Smooth muscle cell (in vitro differentiated cells): ENCODE measurements at regions not wholly inside any gene's neighbourhood (a gene's known extent, or its start where the extent isn't known, plus 50 kb on each side); places are given as distances from the start of the nearest gene placed in this dataset.

ENCODE experiments used
- DNase-seq: peaks from one replicate; lab custom pipeline; 2025; ENCODE audit not compliant: unreplicated experiment; lab: John Stamatoyannopoulos, UW
- H2AFZ ChIP-seq: fragments of 200-600 bp; sonication (generic); 2 replicates; pipeline ENCODE4 v1.6.0; 2016; ENCODE audit warnings: antibody characterized with exemption, low read depth, mild to moderate bottlenecking
- H3F3A ChIP-seq: fragments of 200-600 bp; sonication (generic); 2 replicates; pipeline ENCODE4 v1.6.0; 2017; ENCODE audit warnings: antibody characterized with exemption, low read depth
- H3K27ac ChIP-seq: fragments of 200-600 bp; sonication (generic); 2 replicates; pipeline ENCODE4 v1.5.1; 2016; ENCODE audit warnings: low read depth, mild to moderate bottlenecking
- H3K27me3 ChIP-seq: fragments of 200-600 bp; sonication (generic); 2 replicates; pipeline ENCODE4 v1.6.1; 2016; ENCODE audit warnings: low read depth, mild to moderate bottlenecking
- H3K36me3 ChIP-seq: fragments of 200-600 bp; sonication (generic); 2 replicates; pipeline ENCODE4 v1.5.1; 2016; ENCODE audit warnings: low read depth
- H3K4me1 ChIP-seq: fragments of 200-600 bp; sonication (generic); 2 replicates; pipeline ENCODE4 v1.5.1; 2016; ENCODE audit warnings: low read depth
- H3K4me2 ChIP-seq: fragments of 200-600 bp; sonication (generic); 2 replicates; pipeline ENCODE4 v1.6.0; 2016; ENCODE audit warnings: mild to moderate bottlenecking
- H3K4me3 ChIP-seq: fragments of 200-600 bp; sonication (generic); 2 replicates; pipeline ENCODE4 v1.5.1; 2016; ENCODE audit warnings: mild to moderate bottlenecking
- H3K79me2 ChIP-seq: fragments of 200-600 bp; sonication (generic); 2 replicates; pipeline ENCODE4 v1.6.0; 2016; ENCODE audit warnings: low read depth, mild to moderate bottlenecking
- H3K9ac ChIP-seq: fragments of 200-600 bp; sonication (generic); 2 replicates; pipeline ENCODE4 v1.6.0; 2016; ENCODE audit warnings: low read depth
- H3K9me3 ChIP-seq: fragments of 200-600 bp; sonication (generic); replicated peaks from 2 replicates; pipeline ENCODE4 v1.5.1; 2016; ENCODE audit warnings: low read depth
- H4K20me1 ChIP-seq: fragments of 200-600 bp; sonication (generic); 2 replicates; pipeline ENCODE4 v1.6.0; 2016; ENCODE audit warnings: low read depth
- WGBS: methylation state at CpG from one replicate; pipeline ENCODE4 v1.1.7; 2016; ENCODE audit warnings: low lambda C conversion rate; 5-methylcytosine and 5-hydroxymethylcytosine counted together
- TF ChIP-seq, protein P1 (sequence below): fragments of 200-600 bp; sonication (generic); IDR thresholded peaks from 2 replicates; pipeline ENCODE4 v1.5.1; 2017; ENCODE audit warnings: borderline replicate concordance, mild to moderate bottlenecking, antibody characterized with exemption; ENCODE audit not compliant: insufficient read depth, poor library complexity, severe bottlenecking

DNA sequence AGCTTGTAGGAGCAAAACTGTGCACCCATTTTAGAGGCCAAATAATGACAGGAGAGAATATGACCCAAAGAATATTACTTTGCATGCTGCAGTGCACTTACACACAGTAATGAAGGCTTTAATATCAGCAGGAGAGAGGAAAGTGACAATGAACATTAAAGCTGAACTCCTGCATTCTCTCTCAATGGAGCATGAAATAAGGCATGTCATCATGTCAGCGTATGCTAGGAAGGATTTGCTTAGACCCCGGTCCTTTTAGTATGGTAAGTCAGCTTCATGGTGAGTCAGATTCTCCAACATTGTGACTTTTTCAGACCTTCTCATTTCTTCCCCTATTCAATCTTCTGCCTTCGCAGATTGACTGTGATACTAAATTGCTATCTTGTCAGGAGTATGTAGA lies 210.7 kb upstream of the TMPRSS15 start:
- Histone ChIP-seq H3K36me3 (no peaks in the 10 kb centered on the region), H3K4me2 (no peak overlapping the region), H3K9me3 (no peaks in the 10 kb centered on the region), H2AFZ (no peak overlapping the region), H3F3A (no peaks in the 10 kb centered on the region), H3K27ac (no peak overlapping the region), H3K9ac (no peak overlapping the region), H3K4me3 (no peak overlapping the region), H4K20me1 (no peaks in the 10 kb centered on the region), H3K79me2 (no peaks in the 10 kb centered on the region), H3K27me3 (no peaks in the 10 kb centered on the region), H3K4me1 (no peaks in the 10 kb centered on the region)
- TF ChIP-seq, protein P1, sequence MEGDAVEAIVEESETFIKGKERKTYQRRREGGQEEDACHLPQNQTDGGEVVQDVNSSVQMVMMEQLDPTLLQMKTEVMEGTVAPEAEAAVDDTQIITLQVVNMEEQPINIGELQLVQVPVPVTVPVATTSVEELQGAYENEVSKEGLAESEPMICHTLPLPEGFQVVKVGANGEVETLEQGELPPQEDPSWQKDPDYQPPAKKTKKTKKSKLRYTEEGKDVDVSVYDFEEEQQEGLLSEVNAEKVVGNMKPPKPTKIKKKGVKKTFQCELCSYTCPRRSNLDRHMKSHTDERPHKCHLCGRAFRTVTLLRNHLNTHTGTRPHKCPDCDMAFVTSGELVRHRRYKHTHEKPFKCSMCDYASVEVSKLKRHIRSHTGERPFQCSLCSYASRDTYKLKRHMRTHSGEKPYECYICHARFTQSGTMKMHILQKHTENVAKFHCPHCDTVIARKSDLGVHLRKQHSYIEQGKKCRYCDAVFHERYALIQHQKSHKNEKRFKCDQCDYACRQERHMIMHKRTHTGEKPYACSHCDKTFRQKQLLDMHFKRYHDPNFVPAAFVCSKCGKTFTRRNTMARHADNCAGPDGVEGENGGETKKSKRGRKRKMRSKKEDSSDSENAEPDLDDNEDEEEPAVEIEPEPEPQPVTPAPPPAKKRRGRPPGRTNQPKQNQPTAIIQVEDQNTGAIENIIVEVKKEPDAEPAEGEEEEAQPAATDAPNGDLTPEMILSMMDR, result no peak
- WGBS, result 82% methylated on average over 3 of the region's 3 CpGs
- no peak for DNase-seq

DNA sequence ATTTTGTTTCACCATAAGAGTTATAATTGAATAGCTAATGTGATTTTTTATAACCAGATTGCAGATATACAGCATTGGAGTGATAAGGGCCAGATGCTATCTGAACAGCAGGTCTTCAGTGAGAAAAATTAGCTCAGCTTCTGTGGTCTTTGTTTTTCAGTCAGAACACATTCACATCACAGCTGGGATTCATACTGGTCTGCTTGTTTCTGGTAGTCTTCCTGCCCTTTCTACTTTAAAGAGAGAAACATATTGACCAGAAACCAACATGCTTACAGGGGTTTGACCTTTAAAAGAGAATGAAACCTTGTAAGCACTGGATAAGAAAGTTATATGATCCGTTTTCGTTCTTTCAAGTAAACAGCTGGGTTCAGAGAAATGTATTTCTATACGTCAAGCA lies 213.7 kb upstream of the TMPRSS15 start:
- 86% methylated on average over 3 of the region's 3 CpGs for WGBS
- no peak overlapping the region for H3K4me3 ChIP-seq
- H3K36me3 ChIP-seq, result no peaks in the 10 kb centered on the region
- H3K9me3 ChIP-seq, result no peaks in the 10 kb centered on the region
- no peaks in the 10 kb centered on the region for H4K20me1 ChIP-seq
- TF ChIP-seq, protein P1, result no peak
- no peak overlapping the region for H3K27ac ChIP-seq
- H3K9ac ChIP-seq, result no peak overlapping the region
- no peaks in the 10 kb centered on the region for H3F3A ChIP-seq
- H3K79me2 ChIP-seq, result no peaks in the 10 kb centered on the region
- H3K27me3 ChIP-seq, result no peaks in the 10 kb centered on the region
- H3K4me1 ChIP-seq, result no peaks in the 10 kb centered on the region
- no peak for DNase-seq
- H2AFZ ChIP-seq, result no peak overlapping the region
- H3K4me2 ChIP-seq, result no peak overlapping the region

DNA sequence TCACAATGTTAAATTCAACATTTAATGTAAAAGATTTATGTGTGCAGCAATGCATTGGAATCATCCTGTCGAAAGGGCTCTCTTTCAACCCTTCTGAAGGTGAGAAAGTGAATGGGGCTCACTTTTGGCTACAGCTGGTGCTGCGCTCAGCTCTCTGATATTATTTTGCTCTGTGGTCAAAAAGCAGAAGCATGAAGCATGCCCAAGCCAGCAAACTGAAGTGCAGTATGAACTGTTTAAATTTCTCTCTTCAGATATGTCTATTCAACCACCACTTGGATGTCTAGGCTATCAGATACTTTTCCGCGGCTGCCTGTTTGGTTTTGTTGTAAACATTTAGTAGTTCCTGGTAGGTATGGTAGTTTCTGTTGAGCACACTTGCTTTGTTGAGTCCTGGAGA lies 216.9 kb upstream of the TMPRSS15 start:
- no peak overlapping the region for H3K4me2 ChIP-seq
- WGBS, result 70% methylated on average over 4 of the region's 4 CpGs

DNA sequence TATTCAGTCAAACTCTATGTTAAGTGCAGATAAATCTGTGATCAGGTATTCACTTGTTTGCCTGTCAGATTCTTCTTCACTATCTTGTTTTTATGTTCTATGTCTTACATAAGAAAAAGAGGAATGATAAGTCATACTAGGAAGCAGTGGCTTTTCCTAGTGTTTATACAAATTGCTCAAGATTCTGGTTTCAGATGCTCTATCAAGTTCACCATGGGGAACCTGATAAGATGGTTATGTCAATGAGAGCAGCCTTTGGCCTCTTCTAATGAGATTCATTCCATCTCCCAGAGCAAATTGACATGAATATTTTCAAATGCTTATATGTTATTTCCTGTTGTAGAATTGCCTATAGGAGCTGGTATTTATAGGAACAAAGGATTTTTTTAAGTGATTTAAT lies 218.8 kb upstream of the TMPRSS15 start:
- Histone ChIP-seq H2AFZ (no peak overlapping the region), H3K4me3 (no peak overlapping the region), H4K20me1 (no peaks in the 10 kb centered on the region), H3K4me1 (no peaks in the 10 kb centered on the region), H3K9ac (no peak overlapping the region), H3K27me3 (no peaks in the 10 kb centered on the region), H3K27ac (no peak overlapping the region), H3K79me2 (no peaks in the 10 kb centered on the region), H3K4me2 (no peak overlapping the region), H3K9me3 (no peaks in the 10 kb centered on the region), H3F3A (no peaks in the 10 kb centered on the region), H3K36me3 (no peaks in the 10 kb centered on the region)
- TF ChIP-seq, protein P1, result no peak
- DNase-seq, result no peak

More for the DNA sequence above, 216.9 kb upstream of the TMPRSS15 start:
- no peak for DNase-seq
- Histone ChIP-seq H3K9ac (no peak overlapping the region), H3K27ac (no peak overlapping the region), H3K27me3 (no peaks in the 10 kb centered on the region), H2AFZ (no peak overlapping the region), H3K4me1 (no peaks in the 10 kb centered on the region), H3K9me3 (no peaks in the 10 kb centered on the region), H3K79me2 (no peaks in the 10 kb centered on the region), H3F3A (no peaks in the 10 kb centered on the region), H3K4me3 (no peak overlapping the region), H4K20me1 (no peaks in the 10 kb centered on the region), H3K36me3 (no peaks in the 10 kb centered on the region)
- TF ChIP-seq, protein P1, result no peak
